ENCODE measurements at regions not wholly inside any gene's neighbourhood (a gene's known extent, or its start where the extent isn't known, plus 50 kb on each side); places are given as distances from the start of the nearest gene placed in this dataset.
A peak's percentile ranks its signal among the peaks of the same experiment; 100 is the strongest.

- TF ChIP-seq MXI1 (IDR thresholded peaks at IDR 0.05; ENCODE audit: low read depth, low read length) (no peak), CBX2 (IDR thresholded peaks at IDR 0.05; ENCODE audit: insufficient read depth, low read length, poor library complexity, severe bottlenecking) (no peak), SETDB1 (IDR thresholded peaks at IDR 0.05; ENCODE audit: low read length) (no peak), ZNF280B (CRISPR knock-in tag; IDR thresholded peaks at IDR 0.05) (no peak), PKNOX1 (IDR thresholded peaks at IDR 0.05) (no peak), SRSF3 (IDR thresholded peaks at IDR 0.05; ENCODE audit: insufficient read depth, low read length) (no peak), DPF2 (IDR thresholded peaks at IDR 0.05) (no peak), ZKSCAN8 (CRISPR knock-in tag; IDR thresholded peaks at IDR 0.05) (no peak; the same call in 1 of the 2 replicates), EZH2 (IDR thresholded peaks at IDR 0.05; ENCODE audit: borderline replicate concordance, low read depth, low read length) (no peak), EP300 (IDR thresholded peaks at IDR 0.05; ENCODE audit: low read length) (peak; percentile 37; the same call in 1 of the 2 replicates), NCOA2 (IDR thresholded peaks at IDR 0.05; ENCODE audit: partially characterized antibody in 2 of 2) (no peak), ZNF707 (CRISPR knock-in tag; conservative IDR thresholded peaks at IDR 0.05) (no peak)
Measured at GRCh38 chr10:28120043-28120749, 121.3 kb upstream of the ODAD2 start.
